ENCODE measurements at regions not wholly inside any gene's neighbourhood (a gene's known extent, or its start where the extent isn't known, plus 50 kb on each side); places are given as distances from the start of the nearest gene placed in this dataset.

- FAIRE-seq (no peak), DNase-seq (ENCODE audit: insufficient read length, low spot score) (no peak)
- TF ChIP-seq CTCF (IDR thresholded peaks at IDR 0.05; ENCODE audit: insufficient read depth, missing control alignments) = no peak
Measured at GRCh38 chr4:186917136-186917535, 193.5 kb upstream of the FAT1 start.

- TF ChIP-seq CTCF (IDR thresholded peaks at IDR 0.05; ENCODE audit: insufficient read depth, missing control alignments) = no peak
- no peak for DNase-seq (ENCODE audit: insufficient read length, low spot score)
- FAIRE-seq = no peak
Measured at GRCh38 chr4:186918466-186918865, 194.8 kb upstream of the FAT1 start.

GRCh38 chr4:186919340-186919739 is 195.7 kb upstream of the FAT1 start:
- no peak for DNase-seq (ENCODE audit: insufficient read length, low spot score)
- TF ChIP-seq CTCF (IDR thresholded peaks at IDR 0.05; ENCODE audit: insufficient read depth, missing control alignments) = no peak
- no peak for FAIRE-seq

GRCh38 chr4:186920483-186920882 is 196.8 kb upstream of the FAT1 start:
- TF ChIP-seq CTCF (IDR thresholded peaks at IDR 0.05; ENCODE audit: insufficient read depth, missing control alignments) = no peak
- DNase-seq (ENCODE audit: insufficient read length, low spot score) (no peak), FAIRE-seq (no peak)

- FAIRE-seq = no peak
- no peak for DNase-seq (ENCODE audit: insufficient read length, low spot score)
- no peak for TF ChIP-seq CTCF (IDR thresholded peaks at IDR 0.05; ENCODE audit: insufficient read depth, missing control alignments)
Measured at GRCh38 chr4:186920992-186921391, 197.3 kb upstream of the FAT1 start.

- DNase-seq (ENCODE audit: insufficient read length, low spot score) = no peak
- no peak for TF ChIP-seq CTCF (IDR thresholded peaks at IDR 0.05; ENCODE audit: insufficient read depth, missing control alignments)
- FAIRE-seq = no peak
Measured at GRCh38 chr4:186924723-186925122, 201.1 kb upstream of the FAT1 start.

GRCh38 chr4:186927624-186928023 is 204.0 kb upstream of the FAT1 start:
- no peak for FAIRE-seq
- no peak for TF ChIP-seq CTCF (IDR thresholded peaks at IDR 0.05; ENCODE audit: insufficient read depth, missing control alignments)
- no peak for DNase-seq (ENCODE audit: insufficient read length, low spot score)
